Right ventricle myocardium superior (tissue), 1 donor: ENCODE measurements at regions not wholly inside any gene's neighbourhood (a gene's known extent, or its start where the extent isn't known, plus 50 kb on each side); places are given as distances from the start of the nearest gene placed in this dataset.
"Not testable (repeated sequence)": the region's sequence is repeated elsewhere in the genome, so short reads cannot be mapped to it uniquely, and the experiment has no call there.

Experiments
- ATAC-seq: fragments of 200-7000 bp; cut with Tn5 transposase; one replicate; pipeline ENCODE4 v1.9.1; 2020; ENCODE audit warnings: mild to moderate bottlenecking; ENCODE audit not compliant: poor library complexity
- DNase-seq: peaks from one replicate; pipeline ENCODE4 v3.0.0-alpha.2; 2020
- intact Hi-C: fragments of 100-400 bp; cut with DNase I; formaldehyde crosslinking; loops from one replicate; pipeline ENCODE4 v1.11.2; 2022
- donor health status: DM: no; HTN: yes; CAD: no; lungs with severe emphysema.

DNA sequence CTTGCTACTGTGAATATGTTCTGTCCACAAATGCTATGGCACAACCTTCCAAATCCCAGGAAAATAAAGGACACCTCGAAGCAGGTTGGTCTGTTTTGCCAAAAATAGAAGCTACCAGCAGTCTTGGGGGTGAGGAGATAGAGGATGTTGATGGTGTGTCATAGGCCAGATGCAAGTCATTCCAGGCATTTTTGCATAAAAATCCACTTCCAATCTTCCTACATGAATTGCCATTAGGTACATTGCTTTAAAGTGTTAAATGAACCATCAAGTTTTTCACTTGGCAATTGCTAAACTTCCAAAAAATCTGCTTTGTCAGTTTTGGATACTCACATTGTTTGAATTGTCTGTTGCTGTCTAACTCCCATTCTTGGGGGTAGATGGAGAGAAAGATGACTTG is 295.4 kb downstream of the MYCN start:
- ATAC-seq (no peak), DNase-seq (no peak)
- intact Hi-C loops = no loop called here

DNA sequence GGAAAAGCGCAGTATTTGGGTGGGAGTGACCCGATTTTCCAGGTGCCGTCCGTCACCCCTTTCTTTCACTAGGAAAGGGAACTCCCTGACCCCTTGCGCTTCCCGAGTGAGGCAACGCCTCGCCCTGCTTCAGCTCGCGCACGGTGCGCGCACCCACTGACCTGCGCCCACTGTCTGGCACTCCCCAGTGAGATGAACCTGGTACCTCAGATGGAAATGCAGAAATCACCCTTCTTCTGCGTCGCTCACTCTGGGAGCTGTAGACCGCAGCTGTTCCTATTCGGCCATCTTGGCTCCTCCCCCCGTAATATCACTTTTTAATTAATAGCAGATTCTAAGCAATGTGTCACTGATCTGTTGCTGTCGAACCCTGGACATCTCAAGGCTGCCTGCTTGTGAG is 294.9 kb downstream of the MYCN start:
- ATAC-seq, intact Hi-C loops, DNase-seq: not testable (repeated sequence)

DNA sequence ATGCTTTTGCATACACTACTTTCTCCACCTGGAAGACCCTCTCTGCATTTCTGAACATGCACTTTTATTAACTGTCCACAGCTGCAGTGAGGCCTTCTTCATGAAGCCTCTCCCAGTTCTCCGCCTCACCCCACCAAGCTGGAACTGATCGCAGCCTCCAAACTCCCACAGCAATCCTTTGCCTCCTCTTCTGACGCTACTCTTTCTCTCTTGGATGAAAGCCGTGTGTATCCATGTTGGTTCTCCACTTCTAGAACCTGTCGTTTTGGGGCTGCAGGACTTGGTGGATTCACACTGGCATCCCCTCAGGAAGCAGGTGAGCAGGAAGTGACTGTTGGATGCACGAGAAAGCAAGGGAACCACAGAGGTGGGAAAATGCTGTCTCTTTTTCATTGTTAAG is 288.6 kb downstream of the MYCN start:
- DNase-seq = no peak
- intact Hi-C loops = no loop called here

DNA sequence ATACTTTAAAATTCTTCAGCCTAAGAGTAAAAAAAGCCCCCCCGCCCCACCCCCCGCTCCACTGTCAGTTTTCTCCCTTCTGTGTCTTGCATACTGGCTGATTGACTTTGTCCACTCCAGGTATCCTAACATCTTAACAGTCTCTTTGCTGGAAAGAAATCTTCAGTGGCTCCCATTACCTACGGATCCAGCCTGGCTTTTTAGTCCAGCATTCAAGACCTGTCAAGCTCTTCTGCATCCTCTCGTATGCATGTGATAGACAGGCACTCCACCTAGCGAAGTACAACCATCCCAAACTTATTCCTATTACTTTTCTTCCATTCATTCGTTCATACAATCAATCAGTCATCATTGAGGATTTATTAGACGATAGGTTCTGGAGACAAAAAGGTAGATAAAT is 288.1 kb downstream of the MYCN start:
- no peak for DNase-seq
- intact Hi-C loops = no loop called here
- ATAC-seq = no peak

More for the DNA sequence above, 288.6 kb downstream of the MYCN start:
- no peak for ATAC-seq

DNA sequence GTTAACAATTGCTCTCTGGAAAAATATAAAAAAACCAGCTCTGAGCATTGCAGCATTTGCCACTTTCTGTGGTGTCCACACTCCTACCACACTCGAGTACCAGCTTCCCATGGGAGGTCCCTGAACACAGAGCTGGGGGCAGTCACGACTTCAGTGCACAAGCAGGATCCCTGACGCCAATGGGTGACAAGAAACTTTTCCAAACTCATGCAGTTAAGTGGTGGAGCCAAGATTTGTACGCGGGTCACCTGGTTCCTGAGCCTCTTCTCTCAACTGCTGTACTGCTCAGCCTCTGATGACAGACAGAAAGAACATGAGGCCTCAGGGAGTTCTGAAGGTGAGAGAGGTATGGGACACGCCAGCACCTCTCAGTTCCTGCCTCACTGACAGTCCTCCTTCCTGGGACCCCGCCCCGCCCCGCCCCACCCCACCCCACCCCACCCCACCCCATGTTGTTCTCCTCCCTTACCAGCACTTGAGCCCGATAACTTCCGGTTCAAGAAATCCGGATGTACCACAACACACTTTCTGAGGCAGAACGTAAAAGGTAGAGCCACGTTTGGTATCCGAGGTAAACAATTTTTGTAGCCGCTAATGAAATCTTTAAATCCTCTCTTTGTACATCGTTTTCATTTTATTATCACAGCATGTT is 287.6 kb downstream of the MYCN start:
- intact Hi-C loops = no loop called here
- no peak for DNase-seq
- no peak for ATAC-seq

DNA sequence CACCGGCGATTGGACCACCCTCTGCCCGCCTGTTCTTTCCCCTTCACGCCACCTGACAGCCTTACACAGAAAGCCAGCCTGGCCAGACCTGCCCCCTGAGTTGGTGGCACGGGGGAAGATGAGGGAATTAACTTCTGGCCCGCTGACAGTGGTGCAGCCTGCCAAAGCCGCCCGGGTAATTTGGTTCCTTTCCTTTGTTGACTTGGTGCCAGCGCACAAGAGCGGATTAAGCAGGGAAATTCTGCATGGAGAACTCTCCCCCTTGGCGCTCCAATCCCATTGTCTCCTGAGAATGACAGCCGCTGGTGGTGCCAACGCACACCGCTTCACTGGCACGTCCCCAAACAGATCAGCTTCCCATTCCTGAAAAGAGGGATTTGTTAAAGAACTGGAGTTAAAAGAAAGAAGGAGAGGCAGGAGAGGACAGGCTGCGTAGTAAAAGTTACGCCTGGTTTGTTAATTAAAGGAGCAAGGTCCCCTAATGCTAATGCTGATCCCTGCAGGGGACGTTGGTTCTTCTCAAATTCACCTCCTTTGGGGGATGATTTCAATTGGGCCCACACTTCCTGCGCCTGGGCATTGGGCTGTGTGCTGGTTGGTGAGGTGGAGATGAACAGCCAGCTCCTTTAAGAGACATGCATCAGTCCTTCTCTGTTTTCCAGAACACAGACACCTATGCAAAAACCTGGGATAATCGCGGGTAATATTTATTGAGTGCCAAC is 286.8 kb downstream of the MYCN start:
- peak; percentile 49 for ATAC-seq

DNA sequence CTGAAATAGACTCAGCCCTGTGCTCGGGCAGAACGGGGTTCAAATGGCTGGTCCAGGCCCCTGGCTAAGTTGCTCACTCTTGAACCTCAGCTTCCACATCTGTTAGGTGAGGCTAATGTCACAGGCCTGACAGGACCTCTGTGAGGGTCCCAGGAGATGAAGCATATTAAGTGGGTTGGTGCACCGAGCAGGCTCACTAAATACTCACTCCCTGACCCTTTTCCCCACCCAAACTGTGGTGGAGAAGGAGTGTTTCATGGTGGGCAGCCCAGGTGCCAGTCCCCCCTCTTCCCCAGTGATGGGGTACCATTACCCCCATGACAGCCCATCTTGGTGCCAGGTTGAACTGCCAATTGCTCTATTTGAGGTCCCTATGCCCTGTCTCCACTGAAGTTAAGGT is 286.0 kb downstream of the MYCN start:
- intact Hi-C loops = no loop called here
- ATAC-seq (peak; percentile 15), DNase-seq (no peak)

More for the DNA sequence above, 286.8 kb downstream of the MYCN start:
- peak; percentile 44 for DNase-seq
- intact Hi-C loops = no loop called here

DNA sequence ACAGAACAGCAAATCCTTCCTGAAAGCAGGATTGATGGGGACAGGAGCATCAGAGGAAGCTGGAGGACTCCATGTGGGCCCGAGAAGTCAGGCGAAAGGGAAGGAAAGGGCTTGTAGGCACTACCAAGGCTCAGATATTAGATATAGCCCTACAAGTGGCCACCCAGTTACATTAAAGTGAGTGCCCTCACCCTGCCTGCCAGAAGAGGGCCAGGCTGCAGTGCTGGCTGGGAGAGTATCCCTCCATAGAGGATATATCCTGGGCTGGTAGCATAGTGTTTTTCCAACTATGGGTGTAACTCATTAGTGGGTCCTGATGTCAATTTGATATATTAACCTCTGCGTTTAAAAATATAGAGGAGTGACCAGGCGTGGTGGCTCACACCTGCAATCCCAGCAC is 285.2 kb downstream of the MYCN start:
- DNase-seq (no peak), ATAC-seq (no peak)

DNA sequence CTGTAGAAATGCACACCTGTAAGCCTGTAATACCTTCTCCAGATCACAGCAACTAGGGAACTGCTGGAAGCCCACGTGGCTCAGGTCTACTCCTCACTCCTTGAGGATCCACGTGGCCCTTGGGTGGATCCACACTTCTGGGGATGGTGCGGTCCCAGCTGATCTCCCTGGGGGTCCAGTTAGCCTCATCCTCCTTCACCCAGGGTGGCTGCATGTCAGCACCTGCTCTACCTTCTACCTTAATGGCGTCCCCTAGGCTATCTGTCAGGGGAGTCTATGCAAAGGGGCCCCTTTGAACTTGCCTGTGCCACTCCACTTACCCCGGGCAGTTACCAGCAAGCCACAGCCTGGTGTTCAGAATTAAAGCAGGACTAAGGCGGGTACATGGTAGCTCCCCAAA is 284.7 kb downstream of the MYCN start:
- intact Hi-C loops = no loop called here
- DNase-seq (no peak), ATAC-seq (no peak)

More for the DNA sequence above, 285.2 kb downstream of the MYCN start:
- intact Hi-C loops = no loop called here

DNA sequence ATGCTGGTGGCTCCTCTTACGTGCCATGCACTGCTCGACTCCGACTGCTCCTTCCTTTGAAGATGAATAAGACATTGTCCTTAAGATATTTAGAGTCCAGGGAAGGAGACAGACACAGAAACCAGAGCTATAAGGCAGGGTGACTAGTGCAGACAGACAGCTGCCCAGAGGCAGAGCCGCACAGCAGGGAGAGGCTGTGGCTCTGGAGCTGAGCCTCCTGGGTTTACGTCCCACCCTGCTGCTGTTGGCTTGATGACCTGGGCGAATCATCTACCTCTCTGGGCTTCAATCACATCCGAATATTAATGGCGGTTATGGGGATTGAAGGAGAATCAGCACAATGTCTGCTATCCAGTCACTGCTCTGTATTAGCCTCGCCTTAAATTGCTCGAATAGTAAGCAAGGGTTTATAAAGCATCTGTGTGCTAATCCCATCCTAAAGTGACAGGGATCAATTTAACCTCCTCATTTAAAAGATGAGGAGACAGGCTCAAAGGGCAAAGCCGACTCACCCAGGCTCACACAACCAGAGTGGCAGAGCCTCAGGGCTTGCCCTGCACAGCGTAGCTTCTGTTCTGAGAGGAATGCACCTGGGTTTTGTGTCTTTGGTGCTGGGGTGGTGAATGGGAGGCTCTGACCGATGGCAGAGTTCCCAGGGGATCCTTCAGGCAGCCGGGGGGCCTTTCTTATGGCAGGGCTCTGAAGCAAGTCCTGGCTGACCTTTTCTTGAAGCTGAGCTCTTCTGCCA is 284.1 kb downstream of the MYCN start:
- intact Hi-C loops = no loop called here
- ATAC-seq (no peak), DNase-seq (no peak)

DNA sequence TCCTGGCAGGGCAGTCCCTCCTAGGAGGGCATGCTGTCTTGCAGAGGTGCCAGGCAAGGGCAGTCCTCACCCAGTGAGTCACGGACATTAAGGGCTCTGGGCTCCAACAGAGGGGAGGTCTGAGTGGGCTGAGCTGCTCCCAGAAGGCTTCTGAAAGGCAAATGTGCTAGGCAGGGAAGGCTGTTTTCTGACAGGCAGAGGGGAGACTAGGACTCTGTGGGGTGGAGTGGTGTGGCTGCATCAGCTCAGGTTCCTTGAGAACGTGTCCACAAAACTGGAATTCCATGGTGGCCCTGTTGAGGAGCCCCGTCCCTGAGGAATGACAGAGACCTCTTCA is 283.5 kb downstream of the MYCN start:
- ATAC-seq (no peak), DNase-seq (no peak)
- intact Hi-C loops = no loop called here

DNA sequence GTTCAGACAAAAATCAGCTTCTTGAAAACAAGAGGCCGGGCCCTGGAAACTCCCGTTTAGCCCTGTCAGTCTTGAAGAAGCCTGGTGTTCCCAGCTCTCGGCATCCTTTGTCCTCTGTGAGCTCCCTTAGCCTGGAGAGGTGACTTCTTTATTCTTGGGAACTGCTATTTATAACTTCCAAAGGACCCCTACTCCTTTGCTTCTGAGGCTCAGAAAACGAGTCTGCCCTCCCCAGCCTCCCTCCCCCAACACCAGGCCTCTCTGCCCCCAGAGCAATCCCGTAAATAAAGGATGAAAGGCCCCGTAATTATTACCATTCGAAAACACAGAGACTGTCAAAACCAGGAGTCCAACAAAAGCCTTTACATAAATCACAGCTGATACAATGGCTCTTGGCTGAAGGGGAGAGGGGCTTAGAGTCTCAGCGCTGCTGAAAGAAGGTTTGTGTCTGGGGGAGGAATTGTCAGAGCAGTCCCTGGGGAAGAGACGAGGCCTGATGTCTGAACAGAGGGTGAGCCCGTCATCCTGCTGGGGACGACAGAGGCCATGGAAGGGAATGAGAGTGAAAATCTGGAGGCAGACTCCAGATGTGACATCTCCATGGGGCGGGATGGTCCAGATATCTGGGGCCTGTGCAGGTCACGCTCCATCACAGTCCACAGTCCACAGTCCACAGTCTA is 283.0 kb downstream of the MYCN start:
- no peak for ATAC-seq
- no peak for DNase-seq
- intact Hi-C loops = no loop called here

DNA sequence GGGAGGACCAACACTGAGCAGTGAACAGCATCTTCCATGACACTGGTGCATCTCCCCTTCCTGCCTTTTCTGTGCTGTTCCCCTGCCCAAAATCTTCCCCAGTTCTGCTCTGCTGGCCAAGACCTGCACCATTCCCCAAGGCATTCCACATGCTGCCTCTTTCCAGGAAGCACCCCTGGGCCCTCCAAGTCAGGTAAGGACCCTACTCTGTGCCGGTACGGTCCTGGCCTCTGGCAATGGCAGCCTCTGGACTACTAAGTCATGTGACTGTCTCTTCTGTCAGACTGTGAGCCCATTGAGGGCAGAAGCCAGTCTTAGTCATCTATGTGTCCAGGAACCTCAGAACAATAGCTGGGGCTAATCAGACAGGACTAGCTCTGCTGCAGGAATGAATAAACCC is 282.0 kb downstream of the MYCN start:
- no peak for DNase-seq
- no peak for ATAC-seq
- intact Hi-C loops = no loop called here

DNA sequence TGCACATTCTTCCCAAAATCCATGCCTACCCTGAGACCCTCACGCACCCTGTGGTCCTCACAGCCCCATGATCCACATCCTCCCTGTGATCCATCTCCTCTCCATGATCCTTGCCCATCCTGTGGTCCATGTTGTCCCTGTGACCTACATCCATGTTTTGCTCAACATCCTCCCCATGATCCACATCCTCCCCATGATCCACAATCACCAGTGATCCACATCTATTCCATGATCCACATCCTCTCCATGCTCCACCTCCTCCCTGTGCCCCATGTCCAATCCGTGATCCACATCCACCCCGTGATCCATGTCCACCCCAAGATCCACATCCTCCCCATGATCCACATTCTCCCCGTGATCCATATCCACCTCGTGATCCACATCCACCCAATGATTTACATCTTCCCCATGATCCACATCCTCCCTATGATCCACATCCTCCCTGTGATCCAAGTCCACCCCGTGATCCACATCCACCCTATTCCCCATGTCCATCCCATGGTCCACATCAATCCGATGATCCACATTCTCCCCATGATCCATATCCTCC is 281.2 kb downstream of the MYCN start:
- no peak for ATAC-seq
- no peak for DNase-seq
- intact Hi-C loops = no loop called here

DNA sequence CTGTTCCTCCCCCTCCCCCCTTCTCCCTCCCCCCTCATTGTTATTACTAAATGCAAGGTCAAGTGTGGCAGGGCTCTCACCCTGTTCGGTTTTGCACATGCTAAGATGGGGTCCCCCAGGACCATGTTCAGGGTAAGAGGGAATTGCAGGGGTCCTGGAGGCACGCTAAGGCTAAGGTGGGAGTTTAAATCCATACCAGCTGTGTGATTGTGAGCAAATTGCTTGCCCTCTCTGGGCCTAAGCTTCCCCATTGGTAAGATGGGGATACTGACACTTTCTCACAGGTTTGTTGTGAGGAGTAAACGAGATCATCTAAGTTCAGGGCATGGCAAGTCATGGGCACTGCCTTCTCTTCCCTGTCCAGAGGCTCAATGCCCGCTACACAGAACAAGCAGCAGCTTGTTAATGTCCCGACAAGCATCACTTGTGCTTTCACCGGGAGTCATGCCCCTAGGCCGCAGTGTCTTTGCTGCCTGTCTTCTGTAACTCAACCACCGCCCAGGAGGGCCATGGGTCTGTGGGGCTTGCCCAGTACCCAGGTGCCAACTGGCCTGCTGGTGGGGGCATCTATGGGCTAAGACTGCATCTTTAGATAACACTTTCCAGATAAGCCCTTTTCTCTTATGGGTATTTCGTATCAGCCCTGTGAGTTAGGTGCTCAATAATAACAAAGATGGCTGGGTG is 279.1 kb downstream of the MYCN start:
- ATAC-seq (no peak), DNase-seq (no peak)
- intact Hi-C loops = no loop called here

DNA sequence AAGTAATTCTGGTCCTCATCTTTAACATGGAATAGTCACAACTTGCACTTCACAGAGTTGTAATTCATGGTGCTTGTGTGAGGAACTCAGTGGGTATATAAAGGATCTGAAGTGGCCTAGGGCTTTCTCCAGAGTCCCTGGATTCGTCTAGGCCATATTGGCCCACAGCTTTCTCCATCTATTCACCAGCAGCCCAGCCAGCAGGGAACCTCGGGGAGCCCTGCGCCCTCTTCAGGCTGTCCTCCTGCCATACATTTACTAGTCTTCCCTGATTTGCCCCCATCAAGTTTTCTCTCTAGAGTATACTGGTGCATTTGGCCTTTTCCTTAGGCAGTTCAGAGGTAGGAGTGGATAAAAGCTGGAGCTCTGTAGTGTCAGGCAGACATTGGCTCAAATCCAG is 278.3 kb downstream of the MYCN start:
- DNase-seq = no peak
- ATAC-seq = no peak
- intact Hi-C loops = no loop called here

DNA sequence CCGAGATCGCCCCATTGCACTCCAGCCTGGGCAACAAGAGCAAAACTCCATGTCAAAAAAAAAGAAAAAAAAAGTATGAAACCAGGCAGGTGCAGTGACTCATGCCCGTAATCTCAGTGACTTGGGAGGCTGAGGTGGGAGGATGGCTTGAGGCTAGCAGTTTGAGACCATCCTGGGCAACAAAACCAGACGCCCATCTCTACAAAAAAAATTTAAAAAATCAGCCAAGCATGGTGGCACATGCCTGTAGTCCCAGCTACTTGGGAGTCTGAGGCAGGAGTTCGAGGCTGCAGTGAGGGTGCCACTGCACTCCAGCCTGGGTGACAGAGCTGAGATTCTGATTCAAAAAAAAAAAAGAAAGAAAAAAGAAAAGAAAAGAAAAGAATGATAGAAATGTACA is 277.8 kb downstream of the MYCN start:
- DNase-seq (no peak), ATAC-seq (no peak)
- intact Hi-C loops = no loop called here

DNA sequence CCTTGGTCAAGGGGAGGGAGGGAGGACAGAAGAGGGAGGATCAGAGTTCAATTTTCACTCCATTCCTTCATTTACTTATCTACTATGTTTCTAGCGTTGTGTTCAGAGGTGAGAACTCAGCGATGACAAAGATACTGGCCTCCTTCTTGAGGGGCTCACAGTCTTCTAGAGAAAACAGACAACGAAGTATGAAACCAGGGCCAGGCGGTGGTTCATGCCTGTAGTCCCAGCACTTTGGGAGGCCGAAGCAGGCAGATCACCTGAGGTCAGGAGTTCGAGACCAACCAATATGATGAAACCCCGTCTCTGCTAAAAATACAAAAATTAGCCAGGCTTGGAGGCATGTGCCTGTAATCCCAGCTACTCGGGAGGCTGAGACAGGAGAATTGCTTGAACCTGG is 277.4 kb downstream of the MYCN start:
- ATAC-seq, intact Hi-C loops: not testable (repeated sequence)

DNA sequence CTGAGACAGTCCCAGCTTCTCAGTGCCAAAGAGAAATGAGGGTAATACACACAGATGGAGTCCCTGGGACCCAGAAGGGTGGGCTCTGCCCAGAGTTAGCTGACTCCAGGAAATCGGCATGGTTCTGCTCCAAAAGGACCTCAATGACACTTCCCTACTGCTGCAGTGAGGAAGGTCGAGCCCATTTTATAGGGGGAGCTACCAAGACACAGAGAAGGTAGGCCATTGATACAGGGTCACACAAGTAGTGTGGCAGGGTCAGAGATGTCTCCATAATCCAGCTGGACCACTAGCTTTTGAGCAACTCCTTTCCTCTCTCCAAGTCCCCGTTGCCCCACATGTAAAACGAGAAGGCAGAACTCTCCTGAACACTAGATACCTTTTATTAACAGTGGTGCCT is 276.9 kb downstream of the MYCN start:
- DNase-seq = no peak
- intact Hi-C loops = no loop called here
- ATAC-seq = no peak

More for the DNA sequence above, 277.4 kb downstream of the MYCN start:
- not testable (repeated sequence) for DNase-seq
